HG03460 (cell line): ENCODE measurements at regions not wholly inside any gene's neighbourhood (a gene's known extent, or its start where the extent isn't known, plus 50 kb on each side); places are given as distances from the start of the nearest gene placed in this dataset.

Experiments
- ATAC-seq: cut with Tn5 transposase; IDR thresholded peaks from one replicate; pipeline ENCODE4 v1.9.1; 2021; ENCODE audit not compliant: unreplicated experiment

- no peak for ATAC-seq
Measured at GRCh38 chr14:36083317-36083716, 93.2 kb downstream of the PTCSC3 start.

- ATAC-seq = no peak
Measured at GRCh38 chr14:36078080-36078479, 98.4 kb downstream of the PTCSC3 start.

DNA sequence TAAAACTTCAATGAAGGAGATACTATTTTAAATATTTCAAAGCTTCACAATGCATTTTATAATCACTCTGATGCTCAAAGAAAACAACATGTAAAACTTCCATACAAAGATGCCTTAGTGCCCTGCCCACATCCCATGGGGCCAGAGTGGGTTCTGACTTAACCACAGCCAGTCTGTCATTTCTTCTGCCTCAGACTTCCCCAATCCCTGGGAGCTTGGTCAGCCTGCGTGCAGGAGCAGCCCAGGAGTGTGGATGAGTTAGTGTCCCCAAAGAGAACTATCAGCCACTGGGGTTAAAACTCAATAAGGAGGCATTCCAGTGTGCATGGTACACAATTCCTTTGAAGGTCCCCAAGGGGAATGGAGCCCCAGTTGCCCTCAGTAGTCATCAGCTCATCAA, 100.3 kb downstream of the PTCSC3 start:
- ATAC-seq = no peak

DNA sequence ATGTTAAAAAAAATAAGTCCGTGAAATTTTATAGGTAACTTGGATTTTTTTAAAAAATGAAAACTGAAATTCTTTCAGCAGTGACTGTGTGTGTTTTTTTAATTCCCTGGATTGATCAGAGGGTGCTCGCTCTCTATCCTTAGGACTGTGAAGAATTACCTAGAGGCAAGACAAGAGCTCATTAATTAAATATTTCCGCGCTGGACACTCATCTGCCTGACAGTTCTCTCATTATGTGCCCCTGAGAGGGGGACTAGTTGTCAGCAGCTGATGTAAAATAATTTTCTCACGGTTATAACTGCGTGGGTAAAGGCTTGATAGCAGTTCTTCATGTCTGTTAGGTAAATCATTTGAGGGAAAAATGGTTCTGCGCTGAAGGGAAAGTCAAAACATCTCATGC, 101.3 kb downstream of the PTCSC3 start:
- no peak for ATAC-seq

DNA sequence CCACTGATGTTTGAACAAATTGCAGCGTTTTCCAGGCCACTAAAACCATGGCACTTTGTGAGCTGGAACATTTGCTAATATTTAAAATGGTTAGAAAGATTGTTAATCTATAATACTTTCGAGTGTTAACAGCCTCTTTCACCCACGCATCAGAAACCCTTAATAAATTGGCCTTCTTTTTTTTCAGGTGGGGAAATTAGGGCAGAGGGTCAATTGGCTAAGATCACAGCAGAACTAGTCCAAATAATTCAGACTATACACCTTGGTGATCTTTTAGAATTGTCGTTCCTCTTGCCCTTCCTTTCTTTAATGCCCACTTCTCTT, 105.8 kb downstream of the PTCSC3 start:
- ATAC-seq = no peak

DNA sequence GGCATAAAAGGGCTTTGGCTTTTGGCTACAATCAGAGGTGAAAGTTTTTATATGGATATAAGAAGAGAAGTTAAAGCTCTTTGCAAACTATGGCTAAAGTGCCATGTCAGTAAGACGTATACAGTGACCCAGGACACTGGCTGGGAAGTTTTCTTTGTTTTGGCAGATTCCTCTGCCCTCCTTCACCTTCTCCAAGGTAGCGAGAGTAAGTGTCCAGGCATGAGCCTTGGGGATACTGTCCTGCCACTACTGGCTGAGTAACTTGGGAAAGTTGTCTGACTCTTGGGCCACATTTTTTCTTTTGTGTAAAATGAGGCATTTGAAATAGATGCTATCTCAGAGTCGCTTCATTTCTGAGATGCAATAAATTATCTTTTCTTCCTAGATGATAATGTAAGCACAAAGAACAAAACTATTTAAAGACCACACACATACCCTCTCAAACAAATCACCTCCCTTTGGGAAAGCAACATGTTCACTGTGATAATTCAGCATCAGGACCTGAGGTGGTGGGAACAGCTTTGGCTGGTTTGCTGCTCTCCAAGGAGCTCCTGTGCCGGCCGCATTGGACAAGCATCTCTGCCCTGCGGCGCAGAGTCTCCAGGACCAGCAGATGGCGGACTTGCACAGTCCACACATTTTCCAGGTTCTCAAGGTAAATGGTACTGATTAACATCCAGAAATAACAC, 106.3 kb downstream of the PTCSC3 start:
- peak; percentile 62 for ATAC-seq

DNA sequence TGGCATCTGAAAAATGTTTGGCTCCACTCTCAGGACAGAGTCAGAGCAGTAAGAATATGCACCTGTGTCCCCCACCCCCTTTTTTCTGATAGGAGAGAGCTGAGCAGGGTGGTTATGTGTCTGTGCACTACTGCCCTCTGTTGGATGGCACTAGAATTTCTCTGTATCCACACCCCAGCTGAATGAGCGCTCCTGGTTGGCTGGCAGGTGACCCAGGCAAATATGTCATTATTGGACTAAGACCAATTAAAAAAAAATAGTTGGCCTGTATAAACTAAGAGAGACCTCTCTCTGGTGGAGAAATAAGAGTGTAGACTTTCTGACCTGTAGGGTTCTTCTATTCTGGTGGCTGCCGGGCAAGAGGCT, 107.0 kb downstream of the PTCSC3 start:
- peak; percentile 61 for ATAC-seq

DNA sequence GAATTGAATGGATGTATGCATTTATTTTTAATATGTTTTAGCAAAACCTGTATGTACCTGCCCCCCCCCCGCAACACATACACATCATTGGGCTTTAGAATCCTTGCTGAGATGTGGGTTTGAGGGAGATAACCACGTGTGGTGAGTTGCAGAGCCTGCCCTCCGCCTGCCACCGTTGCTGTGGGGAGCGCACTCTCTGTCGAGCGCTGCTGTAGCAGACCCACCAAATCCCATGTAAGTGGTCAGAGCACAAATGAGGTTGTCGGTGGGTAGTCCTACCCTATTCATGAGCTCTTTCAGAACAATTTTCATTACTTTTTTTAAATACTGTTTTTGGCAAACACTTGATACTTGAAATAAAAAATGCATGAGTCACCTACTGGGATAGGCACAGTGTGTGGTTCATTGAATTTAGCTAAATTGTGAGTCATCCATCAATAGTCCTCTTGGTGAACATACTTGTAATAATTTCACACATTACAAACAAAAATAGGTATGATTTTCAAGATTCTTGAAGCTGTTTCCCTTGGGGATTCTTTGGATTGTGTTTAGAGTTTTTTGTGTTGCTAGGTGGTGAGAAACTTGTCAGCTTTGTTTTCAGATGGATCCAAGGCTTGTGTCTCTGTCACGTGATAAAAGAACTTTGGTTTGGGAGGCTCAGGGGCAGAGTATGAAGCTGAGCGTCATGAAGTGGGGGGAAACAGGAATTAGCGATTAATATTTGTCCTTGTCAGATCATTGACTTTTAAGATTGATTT, 107.6 kb downstream of the PTCSC3 start:
- ATAC-seq = no peak

DNA sequence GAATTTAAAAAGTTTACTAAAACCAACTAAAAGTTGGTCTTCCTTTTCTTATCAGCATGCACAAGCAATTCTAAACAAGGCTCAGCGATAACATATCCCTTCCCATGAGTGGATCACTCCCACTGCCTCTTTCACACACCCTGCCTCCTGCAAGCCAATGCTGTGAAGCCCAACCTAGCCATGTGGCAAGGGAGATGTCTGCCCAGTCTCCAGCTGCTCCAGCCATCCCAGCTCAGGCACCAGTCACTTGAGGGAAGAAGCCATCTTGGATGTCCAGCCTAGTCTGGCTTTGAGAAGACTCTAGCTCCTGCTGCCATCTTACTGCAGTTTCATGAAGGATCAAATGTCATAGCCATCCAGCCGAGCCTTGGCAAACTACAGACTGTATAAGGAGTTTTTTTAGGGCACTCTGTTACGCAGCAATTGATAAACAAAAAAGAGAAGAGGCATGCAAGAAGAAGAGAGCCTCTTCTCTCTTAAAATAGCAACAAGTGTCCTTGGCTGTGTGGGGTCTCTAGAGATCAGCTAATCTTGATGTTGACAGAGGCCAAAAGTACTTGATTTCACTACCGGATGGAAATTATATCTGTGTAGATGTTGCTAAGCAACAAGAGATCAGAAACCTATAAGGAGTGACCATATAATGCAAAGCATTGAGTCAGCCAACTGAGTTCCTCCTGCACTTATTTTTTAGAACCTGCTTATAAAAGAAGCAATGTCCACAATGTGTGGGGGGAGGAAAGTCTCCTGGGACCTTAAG, 108.9 kb downstream of the PTCSC3 start:
- no peak for ATAC-seq

DNA sequence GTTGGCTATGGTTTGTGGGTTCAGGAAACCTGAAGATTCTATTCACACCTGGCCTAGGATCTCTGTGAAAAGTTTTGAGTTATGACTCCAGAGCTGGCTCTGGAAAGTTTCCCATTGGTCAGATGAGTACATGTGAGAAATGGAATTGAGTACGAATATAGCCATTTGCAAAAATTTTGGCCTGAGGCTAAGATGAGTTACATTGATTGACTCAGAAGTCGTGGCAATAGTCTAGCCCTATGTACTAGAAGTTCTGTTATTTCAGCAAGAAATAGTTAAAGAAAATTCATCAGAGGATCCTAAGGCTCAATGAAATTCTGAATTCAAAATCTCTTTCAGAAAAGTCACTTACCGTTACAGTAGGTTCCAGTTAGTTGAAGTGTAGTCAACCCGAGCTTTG, 109.9 kb downstream of the PTCSC3 start:
- ATAC-seq = no peak

DNA sequence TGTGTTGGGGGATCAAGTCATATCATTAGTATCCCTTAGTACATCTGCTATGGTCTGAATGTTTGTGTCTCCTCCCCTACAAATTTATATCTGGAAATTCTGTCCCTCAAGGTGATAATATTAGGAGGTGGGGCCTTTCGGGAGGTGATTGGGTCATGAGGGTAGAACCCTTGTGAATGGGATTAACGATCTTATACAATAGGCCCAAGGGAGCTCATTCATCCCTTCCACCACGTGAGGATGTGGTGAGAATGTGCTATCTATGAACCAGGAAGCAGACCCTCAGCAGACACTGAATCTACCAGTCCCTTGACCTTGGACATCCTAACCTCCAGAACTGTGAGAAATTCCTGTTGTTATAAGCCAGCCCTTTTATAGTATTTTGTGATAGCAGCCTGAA, 110.7 kb downstream of the PTCSC3 start:
- no peak for ATAC-seq

- no peak for ATAC-seq
Measured at GRCh38 chr14:36059531-36059930, 117.0 kb downstream of the PTCSC3 start.

DNA sequence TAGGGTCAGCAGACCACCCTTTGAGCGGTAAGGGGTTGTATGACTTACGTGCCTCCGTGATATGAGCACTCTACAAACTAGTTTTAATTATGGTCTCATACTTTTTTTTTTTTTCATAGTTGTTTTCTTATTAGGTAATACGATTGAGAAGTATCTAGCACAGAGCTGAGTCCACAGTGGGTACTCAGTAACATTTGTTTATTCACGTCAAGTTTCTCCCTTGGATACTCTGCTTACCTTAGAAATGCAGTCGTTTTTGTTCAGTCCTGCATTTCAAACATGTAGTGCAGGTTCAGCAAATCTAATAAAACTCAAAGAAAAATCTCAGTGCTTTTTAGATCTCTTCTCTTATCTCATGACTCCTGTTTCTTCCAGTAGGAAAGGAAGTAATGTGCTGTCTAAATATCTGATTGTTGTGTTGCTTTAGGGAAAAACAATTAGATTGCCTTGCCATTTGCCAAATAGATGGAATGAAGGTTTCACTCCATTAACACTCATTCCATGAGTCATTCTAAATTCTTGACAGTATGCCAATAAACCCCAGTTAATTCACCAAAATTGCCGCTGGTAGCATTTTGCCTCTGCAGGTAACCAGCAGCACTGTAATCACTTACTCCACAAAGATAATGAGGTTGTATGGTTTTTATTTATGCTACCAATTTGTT, 118.9 kb downstream of the PTCSC3 start:
- no peak for ATAC-seq

GRCh38 chr14:36056845-36057244, 119.7 kb downstream of the PTCSC3 start:
- ATAC-seq = no peak

GRCh38 chr14:36055681-36056225, 120.8 kb downstream of the PTCSC3 start:
- no peak for ATAC-seq

GRCh38 chr14:36055052-36055378, 121.5 kb downstream of the PTCSC3 start:
- no peak for ATAC-seq

GRCh38 chr14:36054353-36055051, 122.0 kb downstream of the PTCSC3 start:
- no peak for ATAC-seq

- ATAC-seq = no peak
Measured at GRCh38 chr14:36052681-36053080, 123.8 kb downstream of the PTCSC3 start.

DNA sequence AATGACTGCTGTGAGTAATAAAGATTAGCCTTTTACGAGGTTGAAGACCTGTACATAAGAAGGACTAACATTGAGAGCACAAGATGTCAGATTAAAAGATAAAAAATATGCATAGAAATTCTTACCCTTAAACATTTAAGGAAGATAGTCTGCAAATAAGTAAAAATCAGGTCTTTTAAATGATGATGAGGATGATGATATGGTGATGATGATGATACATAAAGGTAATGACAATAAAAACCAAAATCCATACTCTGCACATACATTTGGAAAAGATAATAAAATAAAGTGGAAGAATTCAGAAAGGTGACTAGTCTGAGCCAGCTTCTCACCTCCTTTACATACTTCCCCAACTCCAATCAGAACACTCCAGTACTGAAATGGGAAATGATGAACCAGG, 124.5 kb downstream of the PTCSC3 start:
- ATAC-seq = no peak

DNA sequence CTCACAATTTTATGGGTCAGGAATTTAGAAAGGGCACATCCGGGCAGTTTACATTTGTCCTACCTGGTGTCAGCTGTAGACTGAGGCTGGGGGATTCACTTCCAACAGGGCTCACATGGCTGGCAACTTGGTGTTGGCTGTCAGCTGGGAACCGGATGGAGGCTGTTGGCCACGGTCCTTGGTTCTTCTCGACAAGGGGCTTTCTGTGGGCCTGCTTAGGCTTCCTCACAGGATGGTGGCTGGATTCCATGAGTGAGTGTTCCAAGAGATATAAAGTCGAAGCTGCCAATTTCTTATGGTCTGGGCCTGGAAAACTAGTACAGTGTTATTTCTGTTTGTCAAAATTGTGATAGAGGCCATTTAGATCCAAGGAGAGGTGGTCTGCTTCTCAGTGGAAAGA, 127.9 kb downstream of the PTCSC3 start:
- ATAC-seq = no peak

GRCh38 chr14:36047912-36048311, 128.6 kb downstream of the PTCSC3 start:
- no peak for ATAC-seq
